Upper lobe of right lung (tissue), 1 donor: ENCODE measurements at regions not wholly inside any gene's neighbourhood (a gene's known extent, or its start where the extent isn't known, plus 50 kb on each side); places are given as distances from the start of the nearest gene placed in this dataset. TPM values are rescaled to one million over a fixed set of nuclear protein-coding genes. Genes with fewer than 3 reads are reported as not detected.

Source experiments
- microRNA-seq: library from miRNA; unstranded; fragments of <30 nt; microRNA quantifications from one replicate; pipeline ENCODE4 v1.2.0, GENCODE V29; 2020; ENCODE audit warnings: borderline microRNAs expressed
- donor health status: DM: no; HTN: yes; CAD: no; lungs with severe emphysema.

Small RNA genes in the stretch of these regions (microRNA-seq; reads per million reads assigned to microRNA genes)
- not detected for gene MIR4436B2
